Body of pancreas (tissue), 4 donors: ENCODE measurements at regions not wholly inside any gene's neighbourhood (a gene's known extent, or its start where the extent isn't known, plus 50 kb on each side); places are given as distances from the start of the nearest gene placed in this dataset.

Experiments used
- CTCF ChIP-seq, 7 experiments: fragments of 450-650 bp in 4 of 7; fragments of 200-600 bp in 3 of 7; sonication (generic) in 3 of 7; IDR thresholded peaks; one replicate each; pipeline ENCODE4 v1.5.1; 2016 to 2019; ENCODE audit warnings: antibody characterized with exemption in 7 of 7
- POLR2A ChIP-seq, 3 donors: fragments of 450-650 bp; IDR thresholded peaks; one replicate each; pipeline ENCODE4 v1.6.1; 2016; ENCODE audit warnings: antibody characterized with exemption in 3 of 3, mild to moderate bottlenecking in 2 of 3

GRCh38 chr9:29118555-29118954 is 1545.3 kb upstream of the C9orf72 start:
- no peak for TF ChIP-seq CTCF (IDR thresholded peaks at IDR 0.05)
- no peak for TF ChIP-seq POLR2A (IDR thresholded peaks at IDR 0.05)
